GM19463 (cell line): ENCODE measurements at regions not wholly inside any gene's neighbourhood (a gene's known extent, or its start where the extent isn't known, plus 50 kb on each side); places are given as distances from the start of the nearest gene placed in this dataset.
"Not testable (repeated sequence)": the region's sequence is repeated elsewhere in the genome, so short reads cannot be mapped to it uniquely, and the experiment has no call there.

ENCODE experiments used
- ATAC-seq: cut with Tn5 transposase; IDR thresholded peaks from one replicate; pipeline ENCODE4 v1.9.1; 2021; ENCODE audit warnings: mild to moderate bottlenecking, moderate library complexity; ENCODE audit not compliant: unreplicated experiment

DNA sequence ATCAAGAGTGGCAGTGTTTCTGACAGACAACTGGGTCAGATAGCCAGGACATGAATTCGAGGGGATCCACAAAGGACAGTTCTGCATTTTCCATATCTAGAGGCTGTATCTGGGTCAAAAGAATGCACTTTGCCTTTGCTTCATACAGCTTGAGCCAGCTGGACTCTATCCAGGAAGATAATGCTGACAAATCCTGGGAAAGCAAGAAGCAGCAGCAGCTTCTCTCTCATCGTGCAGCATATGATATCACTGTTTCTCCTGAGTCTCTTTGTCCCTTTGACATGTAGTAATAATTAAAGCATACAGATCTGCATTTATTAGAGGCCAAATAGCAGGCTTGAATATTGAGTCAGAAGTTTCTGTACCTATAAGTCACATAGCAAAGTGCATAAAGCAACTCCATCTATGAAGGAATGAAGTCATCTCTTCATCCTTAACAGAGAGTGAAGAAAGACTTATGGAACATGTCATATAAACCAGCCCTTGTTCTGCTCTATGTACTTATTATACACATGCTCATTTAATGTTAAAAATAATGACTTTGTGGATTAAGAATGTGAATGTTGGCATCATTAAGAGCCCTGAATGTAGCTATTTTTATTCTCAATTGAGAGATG lies 236.8 kb upstream of the GBE1 start:
- ATAC-seq = no peak

DNA sequence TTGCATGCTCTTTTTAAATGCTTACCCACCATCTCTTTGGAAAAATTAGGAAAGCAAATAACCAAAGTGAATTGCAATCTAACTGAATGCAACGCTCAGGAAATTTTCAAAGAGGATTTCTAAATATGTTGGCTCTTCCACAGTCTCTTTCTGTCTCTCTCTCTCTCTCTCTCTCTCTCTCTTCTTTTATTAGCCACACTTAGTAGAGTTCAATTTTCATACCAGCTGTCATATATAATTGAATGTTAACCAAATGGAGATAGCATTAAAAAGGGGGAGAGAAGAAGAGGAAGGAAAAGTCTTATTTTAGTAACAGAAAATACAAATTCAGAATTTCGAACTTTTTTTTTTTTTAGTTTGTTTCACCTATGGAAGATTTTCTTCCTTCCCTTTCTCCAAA lies 235.9 kb upstream of the GBE1 start:
- no peak for ATAC-seq

DNA sequence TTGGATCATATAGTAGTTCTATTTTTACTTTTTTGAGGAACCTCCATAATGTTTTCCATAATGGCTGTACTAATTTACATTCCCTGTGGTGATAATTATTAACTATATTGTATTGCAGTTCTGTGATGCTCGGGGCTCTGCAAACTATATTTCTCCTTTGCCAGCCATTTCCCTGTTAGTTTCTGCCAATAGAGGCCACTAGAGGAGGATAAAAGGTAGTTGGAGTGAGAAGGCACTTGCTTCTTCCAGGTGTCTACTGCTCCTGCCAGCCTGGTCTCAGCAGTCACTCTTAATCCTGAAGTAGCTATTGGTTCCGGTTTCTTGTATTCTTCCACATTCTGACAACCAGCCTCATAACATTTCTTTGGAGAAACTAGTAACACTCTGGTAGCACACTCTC lies 233.9 kb upstream of the GBE1 start:
- no peak for ATAC-seq

DNA sequence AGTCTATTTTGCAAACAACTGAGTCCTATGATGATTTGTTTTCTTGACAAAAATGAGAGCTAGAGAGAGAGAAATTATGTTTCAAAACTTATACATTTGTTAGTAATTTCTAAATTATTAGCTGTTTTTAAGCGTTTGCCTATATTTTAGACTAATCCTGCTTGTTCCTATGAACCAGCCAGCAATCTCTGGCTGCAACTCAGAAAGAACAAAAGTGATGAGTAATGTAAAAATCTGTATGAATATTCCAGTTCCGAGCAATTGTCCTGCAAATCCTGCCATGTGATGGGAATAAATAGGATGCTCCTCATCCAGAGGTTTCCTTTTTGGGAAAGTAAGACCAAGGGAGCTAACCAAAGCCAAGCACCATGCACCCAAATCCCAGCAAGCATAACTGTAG lies 228.3 kb upstream of the GBE1 start:
- ATAC-seq = no peak

DNA sequence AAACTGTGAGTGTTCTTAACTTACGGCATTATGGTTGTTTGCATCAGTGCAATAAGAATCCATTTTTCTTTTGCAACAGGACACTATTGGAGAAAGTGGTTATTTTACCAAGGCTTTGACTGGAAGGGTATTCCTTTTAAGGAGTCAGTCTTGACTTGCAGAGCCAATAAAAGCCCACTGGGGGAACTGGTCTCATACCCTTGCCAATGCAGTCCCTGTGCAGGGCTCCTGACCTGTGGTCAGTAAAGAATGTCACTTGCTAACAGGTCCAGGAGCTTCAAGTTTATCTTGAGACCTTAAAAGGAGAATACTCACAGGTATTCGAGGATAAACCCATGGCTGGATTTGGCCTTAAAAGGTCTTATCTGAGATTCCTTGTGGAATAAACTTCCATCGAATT lies 227.8 kb upstream of the GBE1 start:
- no peak for ATAC-seq

DNA sequence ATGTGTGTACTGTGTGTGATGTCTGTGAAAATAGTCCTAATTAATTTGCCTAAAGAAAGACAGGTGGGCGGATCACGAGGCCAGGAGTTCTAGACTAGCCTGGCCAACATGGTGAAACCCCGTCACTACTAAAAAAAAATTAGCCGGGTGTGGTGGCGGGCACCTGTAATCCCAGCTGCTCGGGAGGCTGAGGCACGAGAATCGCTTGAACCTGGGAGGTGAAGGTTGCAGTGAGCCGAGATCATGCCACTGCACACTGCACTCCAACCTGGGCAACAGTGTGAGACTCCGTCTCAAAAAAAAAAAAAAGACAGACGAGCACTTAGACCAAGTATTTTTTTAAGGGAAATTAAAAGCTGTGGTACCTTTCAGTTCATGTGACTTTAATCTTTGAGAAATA lies 226.0 kb upstream of the GBE1 start:
- not testable (repeated sequence) for ATAC-seq

GRCh38 chr3:81985996-81986723 lies 224.7 kb upstream of the GBE1 start:
- no peak for ATAC-seq

DNA sequence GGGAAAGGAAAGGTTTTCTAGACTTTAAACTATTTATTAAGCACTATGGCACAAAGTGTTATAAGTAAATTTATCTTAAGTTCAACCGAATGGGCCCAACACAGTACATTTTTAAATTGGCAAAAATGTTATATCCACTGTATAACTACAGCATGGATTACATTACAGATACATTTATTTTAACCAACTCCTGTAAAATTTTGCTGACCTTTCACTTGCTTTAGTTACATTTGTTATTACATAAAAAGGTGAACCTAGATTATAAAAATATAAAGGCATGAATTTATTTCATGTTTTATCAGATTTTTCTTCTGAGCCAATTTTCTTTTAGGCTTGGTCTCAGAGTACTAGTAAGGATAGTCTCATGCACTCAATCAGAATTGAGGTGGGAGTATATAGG lies 221.9 kb upstream of the GBE1 start:
- ATAC-seq = no peak

GRCh38 chr3:81980596-81981494 lies 219.4 kb upstream of the GBE1 start:
- no peak for ATAC-seq

GRCh38 chr3:81974751-81975150 lies 213.3 kb upstream of the GBE1 start:
- ATAC-seq = no peak

DNA sequence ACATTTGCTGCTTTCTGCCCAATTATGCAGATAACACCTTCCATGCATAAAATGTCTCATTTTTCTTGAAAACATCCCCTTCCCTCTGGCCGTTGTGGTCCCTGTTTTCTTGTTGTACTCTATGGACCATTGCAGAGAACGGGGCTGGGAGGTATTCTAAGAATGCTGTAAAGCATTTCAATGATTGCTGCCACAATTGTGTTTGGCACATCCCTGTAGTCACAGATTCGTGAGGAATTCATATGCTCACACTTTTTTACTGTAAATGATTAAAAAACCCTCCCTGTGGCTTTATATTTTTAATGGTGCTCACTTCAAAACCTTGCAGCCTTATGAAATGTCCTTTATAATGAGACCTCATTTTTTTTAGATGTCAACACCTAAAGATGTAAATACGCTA lies 207.2 kb upstream of the GBE1 start:
- ATAC-seq = no peak

DNA sequence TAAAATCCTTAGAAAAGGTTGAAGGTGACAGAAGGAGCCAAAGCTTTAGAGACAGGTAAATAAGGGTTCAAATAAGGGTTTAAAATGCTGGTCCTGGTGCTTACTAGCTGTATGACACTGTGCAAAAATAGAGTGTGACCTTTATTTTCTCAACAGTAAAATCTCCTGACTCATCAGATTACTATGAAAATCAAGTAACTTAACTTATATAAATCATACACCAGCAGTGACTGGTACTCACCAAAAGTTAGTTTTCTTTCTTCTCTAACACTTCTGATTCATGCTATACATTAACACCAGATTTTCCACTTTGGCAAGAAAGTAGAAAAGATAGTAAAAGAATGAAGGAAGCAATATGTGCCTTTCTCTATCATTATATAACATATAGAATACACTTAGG lies 205.9 kb upstream of the GBE1 start:
- ATAC-seq = no peak

GRCh38 chr3:81965696-81966095 lies 204.3 kb upstream of the GBE1 start:
- ATAC-seq = no peak

- ATAC-seq = no peak
Measured at GRCh38 chr3:81962396-81962795, 201.0 kb upstream of the GBE1 start.

DNA sequence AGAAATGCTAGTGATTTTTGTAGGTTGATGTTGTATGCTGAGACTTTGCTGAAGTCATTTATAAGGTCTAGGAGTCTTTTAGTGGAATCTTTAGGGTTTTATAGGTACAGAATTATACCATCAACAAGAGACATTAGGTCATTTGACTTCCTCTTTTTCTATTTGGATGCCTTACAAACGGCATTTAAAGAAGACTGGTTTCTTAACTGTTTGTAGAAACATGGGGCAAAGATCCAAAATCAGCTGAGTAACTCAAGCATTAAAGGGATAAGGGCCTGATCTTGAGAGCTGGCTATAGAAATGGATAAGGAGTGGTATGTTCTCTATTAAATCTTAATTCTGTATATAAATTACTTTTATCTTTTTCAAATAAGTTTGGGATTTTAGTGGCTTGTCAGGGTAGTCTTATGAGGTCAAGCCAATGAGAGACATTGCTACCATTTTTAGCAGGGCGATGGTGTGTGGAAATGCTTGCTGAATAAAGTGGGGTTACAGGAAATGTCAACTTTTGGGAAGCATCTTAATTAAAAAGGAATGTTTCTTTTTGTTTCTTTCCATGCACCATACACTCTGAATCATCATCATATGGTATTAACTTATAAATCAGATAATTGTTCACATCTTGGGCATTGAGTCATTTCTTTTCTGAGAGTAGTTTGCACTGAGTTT lies 197.7 kb upstream of the GBE1 start:
- ATAC-seq = no peak

GRCh38 chr3:81955878-81956277 lies 194.4 kb upstream of the GBE1 start:
- no peak for ATAC-seq

GRCh38 chr3:81953111-81953510 lies 191.7 kb upstream of the GBE1 start:
- ATAC-seq = no peak

DNA sequence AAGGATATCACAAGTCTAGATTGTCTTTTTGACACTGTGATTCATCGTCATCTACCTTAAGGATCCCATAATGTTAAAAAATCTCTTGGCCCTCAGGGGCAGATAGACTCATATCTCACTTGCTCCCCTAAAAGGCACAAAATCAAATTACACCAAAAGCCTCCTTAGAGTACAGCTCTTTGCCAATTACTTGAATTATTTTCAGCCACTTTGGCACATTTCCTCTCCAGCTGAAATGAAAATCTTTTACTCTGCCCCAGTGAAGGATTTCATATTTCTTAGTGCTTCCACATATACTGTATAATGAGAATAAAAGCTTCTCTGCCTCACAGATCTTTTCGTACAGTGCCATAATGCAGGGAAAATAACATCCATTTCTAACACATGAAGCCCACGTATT lies 190.7 kb upstream of the GBE1 start:
- no peak for ATAC-seq

- no peak for ATAC-seq
Measured at GRCh38 chr3:81951636-81952035, 190.2 kb upstream of the GBE1 start.

DNA sequence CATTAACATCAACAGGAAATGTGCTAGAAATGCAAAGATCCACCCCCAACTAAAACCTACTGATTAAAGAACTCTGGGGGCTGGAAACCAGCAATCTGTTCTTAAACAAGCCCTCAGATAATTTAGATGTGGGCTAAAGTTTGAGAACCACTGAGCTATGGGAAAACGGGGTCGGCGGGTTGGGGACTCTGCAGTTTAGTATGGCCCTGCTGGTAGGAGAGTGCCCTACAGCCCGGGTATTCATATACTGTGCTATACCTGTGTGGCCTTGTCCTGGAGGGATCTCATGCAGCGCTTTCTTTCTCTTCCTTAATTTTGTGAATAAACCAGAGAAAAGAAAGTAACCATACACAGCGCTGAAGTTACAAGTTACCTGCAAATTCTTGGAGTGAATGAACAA lies 189.7 kb upstream of the GBE1 start:
- ATAC-seq = no peak

DNA sequence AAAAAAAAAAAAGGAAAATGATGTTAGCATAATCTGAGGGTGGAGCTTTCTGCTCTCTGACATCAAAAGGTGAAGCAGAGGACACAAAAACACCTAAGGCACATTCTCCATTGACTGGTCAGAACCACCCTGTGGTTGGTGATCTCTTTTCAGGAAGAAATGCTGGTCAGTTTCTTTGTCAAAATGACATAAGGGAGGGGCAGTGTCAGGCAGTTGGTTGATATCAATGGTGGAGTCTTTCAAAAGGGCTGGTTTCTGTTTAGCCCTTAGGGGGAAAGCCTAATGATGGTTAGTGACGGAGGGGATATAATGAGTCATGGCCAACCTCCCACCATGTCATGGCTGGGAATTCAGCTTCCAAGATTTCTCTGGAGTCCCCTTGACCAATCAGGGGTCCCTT lies 185.9 kb upstream of the GBE1 start:
- ATAC-seq = no peak
